ENCODE measurements at regions not wholly inside any gene's neighbourhood (a gene's known extent, or its start where the extent isn't known, plus 50 kb on each side); places are given as distances from the start of the nearest gene placed in this dataset.
A peak's percentile ranks its signal among the peaks of the same experiment; 100 is the strongest.

DNA sequence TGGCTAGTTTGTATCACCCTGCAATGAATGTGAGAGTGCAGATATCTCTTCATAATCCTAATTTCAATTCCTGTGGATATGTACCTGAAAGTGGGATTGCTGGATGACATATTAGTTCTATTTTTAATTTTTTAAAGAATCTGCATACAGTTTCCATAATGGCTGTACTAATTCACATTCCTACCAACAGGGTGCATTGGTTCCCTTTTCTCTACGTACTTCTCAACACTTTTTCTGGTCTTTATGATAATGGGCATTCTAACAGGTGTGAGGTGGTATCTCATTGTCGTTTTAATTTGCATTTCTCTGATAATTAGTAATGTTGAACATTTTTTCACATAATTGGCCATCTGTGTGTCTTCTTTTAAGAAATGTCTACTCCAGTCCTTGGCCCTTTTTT is 927.5 kb downstream of the DTWD2 start:
- TF ChIP-seq CTCF (IDR thresholded peaks at IDR 0.05; ENCODE audit: insufficient read depth, low read length, poor library complexity, severe bottlenecking): no peak
- DNase-seq (ENCODE audit: extremely low read depth, insufficient read length): no peak
- no peaks in the 10 kb centered on the region for H3K36me3 ChIP-seq (ENCODE audit: control insufficient read depth, insufficient read depth, low read length)
- H3K4me3 ChIP-seq (replicated peaks; ENCODE audit: low read depth, low read length): no peak overlapping the region
- no peaks in the 10 kb centered on the region for H3K27me3 ChIP-seq (replicated peaks; ENCODE audit: control insufficient read depth, insufficient read depth, low read length)

DNA sequence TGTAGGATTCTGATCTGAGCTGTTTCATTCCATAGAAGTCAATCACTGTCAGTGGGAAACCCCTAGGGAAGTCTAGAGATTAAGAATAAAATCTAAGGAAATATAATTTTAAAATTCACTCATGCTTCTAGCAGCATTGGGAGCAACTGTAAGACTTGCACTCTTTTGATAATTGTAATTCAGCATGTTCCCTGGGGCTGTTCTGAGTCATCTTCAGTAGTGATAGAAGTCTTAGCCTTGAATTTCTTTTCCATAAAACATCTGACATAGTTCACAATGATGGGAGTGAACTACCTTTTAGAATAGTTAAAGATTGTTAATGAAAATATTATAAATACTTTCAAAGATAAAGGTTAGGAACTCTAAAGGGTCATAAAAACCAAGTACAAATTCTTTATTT is 935.8 kb downstream of the DTWD2 start:
- no peaks in the 10 kb centered on the region for H3K36me3 ChIP-seq (ENCODE audit: control insufficient read depth, insufficient read depth, low read length)
- no peak for TF ChIP-seq CTCF (IDR thresholded peaks at IDR 0.05; ENCODE audit: insufficient read depth, low read length, poor library complexity, severe bottlenecking)
- DNase-seq (ENCODE audit: extremely low read depth, insufficient read length): no peak

GRCh38 chr5:118044169-118044568 is 944.2 kb downstream of the DTWD2 start:
- Histone ChIP-seq H3K27me3 (replicated peaks; ENCODE audit: control insufficient read depth, insufficient read depth, low read length) (no peaks in the 10 kb centered on the region), H3K4me3 (replicated peaks; ENCODE audit: low read depth, low read length) (no peak overlapping the region), H3K36me3 (ENCODE audit: control insufficient read depth, insufficient read depth, low read length) (no peaks in the 10 kb centered on the region)
- TF ChIP-seq CTCF (IDR thresholded peaks at IDR 0.05; ENCODE audit: insufficient read depth, low read length, poor library complexity, severe bottlenecking): no peak
- no peak for DNase-seq (ENCODE audit: extremely low read depth, insufficient read length)

More for the DNA sequence above, 935.8 kb downstream of the DTWD2 start:
- Histone ChIP-seq H3K27me3 (replicated peaks; ENCODE audit: control insufficient read depth, insufficient read depth, low read length) (no peaks in the 10 kb centered on the region), H3K4me3 (replicated peaks; ENCODE audit: low read depth, low read length) (no peak overlapping the region)

- no peak overlapping the region for H3K4me3 ChIP-seq (replicated peaks; ENCODE audit: low read depth, low read length)
- no peak for DNase-seq (ENCODE audit: extremely low read depth, insufficient read length)
- no peaks in the 10 kb centered on the region for H3K36me3 ChIP-seq (ENCODE audit: control insufficient read depth, insufficient read depth, low read length)
- H3K27me3 ChIP-seq (replicated peaks; ENCODE audit: control insufficient read depth, insufficient read depth, low read length): no peaks in the 10 kb centered on the region
- no peak for TF ChIP-seq CTCF (IDR thresholded peaks at IDR 0.05; ENCODE audit: insufficient read depth, low read length, poor library complexity, severe bottlenecking)
These were observed 944.8 kb downstream of the DTWD2 start for GRCh38 chr5:118043531-118043930.

DNA sequence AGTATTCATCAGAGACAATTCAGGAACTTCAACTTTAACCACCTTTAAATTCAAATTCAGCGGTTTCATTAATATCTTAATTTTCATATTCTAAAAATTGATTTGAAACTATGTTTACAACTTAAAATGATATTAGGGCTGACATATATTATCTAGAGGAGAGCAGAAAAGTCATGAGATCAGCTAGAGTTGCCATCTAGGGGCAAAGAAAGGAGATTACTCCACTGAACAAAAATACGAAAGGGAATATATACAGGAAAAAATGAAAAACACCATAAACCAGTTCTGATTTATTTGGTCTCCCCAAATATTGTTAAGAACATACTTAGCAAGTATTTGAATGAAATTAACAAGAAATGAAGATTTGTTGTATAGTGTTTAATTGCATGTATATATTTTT is 946.3 kb downstream of the DTWD2 start:
- TF ChIP-seq CTCF (IDR thresholded peaks at IDR 0.05; ENCODE audit: insufficient read depth, low read length, poor library complexity, severe bottlenecking): peak; percentile 24
- Histone ChIP-seq H3K36me3 (ENCODE audit: control insufficient read depth, insufficient read depth, low read length) (no peaks in the 10 kb centered on the region), H3K27me3 (replicated peaks; ENCODE audit: control insufficient read depth, insufficient read depth, low read length) (no peaks in the 10 kb centered on the region), H3K4me3 (replicated peaks; ENCODE audit: low read depth, low read length) (no peak overlapping the region)
- no peak for DNase-seq (ENCODE audit: extremely low read depth, insufficient read length)

DNA sequence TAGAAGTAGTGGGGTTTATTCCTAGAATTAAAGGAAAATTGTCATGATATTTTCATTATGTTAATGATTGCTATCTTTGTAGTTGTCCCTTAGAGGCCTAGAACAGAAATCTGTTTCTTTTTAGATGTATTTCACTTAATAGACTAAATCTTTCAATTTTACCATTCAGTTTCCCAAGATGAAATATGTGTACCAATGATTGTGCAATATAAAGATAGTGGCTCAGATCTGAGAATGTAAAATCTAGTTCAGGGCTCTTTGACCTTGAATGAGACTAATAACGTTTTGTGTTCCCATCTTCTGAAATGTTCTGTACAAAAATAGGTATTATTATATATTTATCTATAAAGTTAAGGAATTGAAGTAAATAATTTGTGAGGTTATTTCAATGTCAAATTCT is 947.9 kb downstream of the DTWD2 start:
- Histone ChIP-seq H3K4me3 (replicated peaks; ENCODE audit: low read depth, low read length) (no peak overlapping the region), H3K27me3 (replicated peaks; ENCODE audit: control insufficient read depth, insufficient read depth, low read length) (no peaks in the 10 kb centered on the region), H3K36me3 (ENCODE audit: control insufficient read depth, insufficient read depth, low read length) (no peaks in the 10 kb centered on the region)
- no peak for DNase-seq (ENCODE audit: extremely low read depth, insufficient read length)
- no peak for TF ChIP-seq CTCF (IDR thresholded peaks at IDR 0.05; ENCODE audit: insufficient read depth, low read length, poor library complexity, severe bottlenecking)

Data from GM06990 (cell line).